MM.1S (cell line): ENCODE measurements at regions not wholly inside any gene's neighbourhood (a gene's known extent, or its start where the extent isn't known, plus 50 kb on each side); places are given as distances from the start of the nearest gene placed in this dataset.

Experiments used
- EZH2 ChIP-seq: fragments of 300-600 bp; sonication (generic); optimal IDR thresholded peaks from 2 replicates; pipeline ENCODE3; 2017; ENCODE audit warnings: low read depth, mild to moderate bottlenecking, antibody characterized with exemption, low read length, mixed read lengths
- TF ChIP-seq, protein P1 (sequence below): fragments of 300-600 bp; sonication (generic); IDR thresholded peaks from 2 replicates; pipeline ENCODE4 v1.5.1; 2016; ENCODE audit warnings: antibody characterized with exemption, low read length, mixed read lengths

GRCh38 chr21:17947531-17947930 lies 128.4 kb upstream of the C21orf91 start:
- no peak for TF ChIP-seq EZH2
- TF ChIP-seq, protein P1, sequence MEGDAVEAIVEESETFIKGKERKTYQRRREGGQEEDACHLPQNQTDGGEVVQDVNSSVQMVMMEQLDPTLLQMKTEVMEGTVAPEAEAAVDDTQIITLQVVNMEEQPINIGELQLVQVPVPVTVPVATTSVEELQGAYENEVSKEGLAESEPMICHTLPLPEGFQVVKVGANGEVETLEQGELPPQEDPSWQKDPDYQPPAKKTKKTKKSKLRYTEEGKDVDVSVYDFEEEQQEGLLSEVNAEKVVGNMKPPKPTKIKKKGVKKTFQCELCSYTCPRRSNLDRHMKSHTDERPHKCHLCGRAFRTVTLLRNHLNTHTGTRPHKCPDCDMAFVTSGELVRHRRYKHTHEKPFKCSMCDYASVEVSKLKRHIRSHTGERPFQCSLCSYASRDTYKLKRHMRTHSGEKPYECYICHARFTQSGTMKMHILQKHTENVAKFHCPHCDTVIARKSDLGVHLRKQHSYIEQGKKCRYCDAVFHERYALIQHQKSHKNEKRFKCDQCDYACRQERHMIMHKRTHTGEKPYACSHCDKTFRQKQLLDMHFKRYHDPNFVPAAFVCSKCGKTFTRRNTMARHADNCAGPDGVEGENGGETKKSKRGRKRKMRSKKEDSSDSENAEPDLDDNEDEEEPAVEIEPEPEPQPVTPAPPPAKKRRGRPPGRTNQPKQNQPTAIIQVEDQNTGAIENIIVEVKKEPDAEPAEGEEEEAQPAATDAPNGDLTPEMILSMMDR, result no peak
